H1 (cell line): ENCODE measurements at regions not wholly inside any gene's neighbourhood (a gene's known extent, or its start where the extent isn't known, plus 50 kb on each side); places are given as distances from the start of the nearest gene placed in this dataset.

ENCODE experiments used
- CTCF ChIA-PET: fragments of 300-600 bp; sonication (Branson Sonifier 250); formaldehyde crosslinking; loops from one replicate; lab custom pipeline; 2021; ENCODE audit not compliant: partially characterized antibody; lab: Charles Lee
- POLR2A ChIA-PET: fragments of 300-600 bp; sonication (Branson Sonifier 250); formaldehyde crosslinking; loops from one replicate; lab custom pipeline; 2021; ENCODE audit warnings: inconsistent platforms; ENCODE audit not compliant: partially characterized antibody; lab: Charles Lee
- DNase-seq, 2 experiments: peaks; one replicate each; pipeline versions ENCODE4 v3.0.0 to v3.0.0-alpha.2; 2010 to 2022; ENCODE audit warnings: low spot score in 2 of 2, low read depth in 1 of 2, mixed read lengths in 1 of 2
- FAIRE-seq: peaks from 2 replicates; lab custom pipeline; 2011; peaks lifted over from hg19 to GRCh38; lab: Jason Lieb, UNC
- H2AFZ ChIP-seq: 2 replicates; pipeline ENCODE4 v1.8.1; 2012; ENCODE audit warnings: low read length, inconsistent platforms
- H2AK5ac ChIP-seq: 2 replicates; pipeline ENCODE4 v1.6.1; 2013; ENCODE audit warnings: low read depth, low read length
- H2BK120ac ChIP-seq: replicated peaks from 2 replicates; pipeline ENCODE3; 2013; ENCODE audit warnings: low read depth, low read length, inconsistent platforms
- H2BK12ac ChIP-seq: 2 replicates; pipeline ENCODE4 v1.6.1; 2013; ENCODE audit warnings: low read depth, low read length
- H2BK15ac ChIP-seq: 2 replicates; pipeline ENCODE4 v1.6.1; 2013; ENCODE audit warnings: low read length
- H2BK20ac ChIP-seq: 2 replicates; pipeline ENCODE4 v1.6.1; 2013; ENCODE audit warnings: low read length
- H2BK5ac ChIP-seq: 2 replicates; pipeline ENCODE4 v1.6.1; 2013; ENCODE audit warnings: low read depth, low read length
- H3K14ac ChIP-seq: 2 replicates; pipeline ENCODE4 v1.6.1; 2013; ENCODE audit warnings: inconsistent platforms; ENCODE audit not compliant: insufficient read length
- H3K18ac ChIP-seq: 2 replicates; pipeline ENCODE4 v1.6.1; 2013; ENCODE audit warnings: low read length; ENCODE audit errors: extremely low read depth
- H3K23ac ChIP-seq: 2 replicates; pipeline ENCODE4 v1.6.1; 2013; ENCODE audit warnings: inconsistent platforms; ENCODE audit not compliant: insufficient read length
- H3K23me2 ChIP-seq: 2 replicates; pipeline ENCODE4 v1.6.1; 2013; ENCODE audit warnings: low read depth, low read length
- H3K27ac ChIP-seq: 2 replicates; pipeline ENCODE4 v1.6.1; 2011; ENCODE audit warnings: low read depth, low read length, inconsistent platforms
- H3K27me3 ChIP-seq, 4 experiments: replicated peaks in 1 of 4; 1 replicate in 1 of 4; 2 replicates in 3 of 4; pipeline versions ENCODE4 v1.6.1 to v1.8.1; 2011 to 2013; ENCODE audit warnings: low read length in 3 of 4, mild to moderate bottlenecking in 3 of 4, inconsistent platforms in 2 of 4, mixed read lengths in 2 of 4, moderate library complexity in 1 of 4; ENCODE audit not compliant: control insufficient read depth in 3 of 4, insufficient read depth in 3 of 4; ENCODE audit errors: extremely low read depth in 1 of 4
- H3K36me3 ChIP-seq, 4 experiments: 2 replicates each; pipeline versions ENCODE4 v1.6.1 to v1.8.1; 2011 to 2013; ENCODE audit warnings: mild to moderate bottlenecking in 4 of 4, low read length in 3 of 4, moderate library complexity in 2 of 4, control low read depth in 1 of 4, inconsistent platforms in 1 of 4; ENCODE audit not compliant: insufficient read depth in 4 of 4, control insufficient read depth in 2 of 4
- H3K4ac ChIP-seq: replicated peaks from 2 replicates; pipeline ENCODE3; 2013; ENCODE audit warnings: low read length, low read depth, mixed read lengths, inconsistent platforms; ENCODE audit not compliant: insufficient read length
- H3K4me1 ChIP-seq, 4 experiments: replicated peaks in 1 of 4; 1 replicate in 1 of 4; 2 replicates in 3 of 4; pipeline versions ENCODE4 v1.6.1 to v1.8.1; 2011 to 2013; ENCODE audit warnings: low read length in 3 of 4, inconsistent platforms in 2 of 4, mixed read lengths in 1 of 4; ENCODE audit not compliant: insufficient read depth in 4 of 4, control insufficient read depth in 3 of 4
- H3K4me2 ChIP-seq, 2 experiments: 2 replicates each; pipeline versions ENCODE4 v1.6.1 to v1.8.1; 2011 to 2013; ENCODE audit warnings: low read depth in 2 of 2, low read length in 2 of 2, control low read depth in 1 of 2, inconsistent platforms in 1 of 2, mild to moderate bottlenecking in 1 of 2; ENCODE audit not compliant: insufficient read depth in 1 of 2
- H3K4me3 ChIP-seq, 4 experiments: fragments of 200-600, 300-600 bp in 1 of 4; sonication (generic), shearing (Covaris generic), sonication (Bioruptor Twin) in 1 of 4; 2 replicates each; pipeline versions ENCODE4 v1.5.1 to v1.8.1; 2011 to 2016; ENCODE audit warnings: low read length in 4 of 4, low read depth in 3 of 4, control low read depth in 2 of 4, inconsistent platforms in 2 of 4, mild to moderate bottlenecking in 2 of 4, mixed read lengths in 1 of 4, moderate library complexity in 1 of 4; ENCODE audit not compliant: insufficient read depth in 2 of 4; ENCODE audit errors: extremely low read depth in 1 of 4
- H3K56ac ChIP-seq: replicated peaks from 2 replicates; pipeline ENCODE3; 2013; ENCODE audit warnings: low read depth, mild to moderate bottlenecking, mixed read lengths, low read length, inconsistent platforms; ENCODE audit not compliant: insufficient read length
- H3K79me1 ChIP-seq: 2 replicates; pipeline ENCODE4 v1.6.1; 2013; ENCODE audit warnings: low read depth, low read length, control low read depth
- H3K79me2 ChIP-seq, 2 experiments: 2 replicates each; pipeline versions ENCODE4 v1.6.1 to v1.8.1; 2012 to 2013; ENCODE audit warnings: low read length in 2 of 2, mild to moderate bottlenecking in 2 of 2, inconsistent platforms in 1 of 2; ENCODE audit not compliant: insufficient read depth in 2 of 2, control insufficient read depth in 1 of 2
- H3K9ac ChIP-seq, 4 experiments: replicated peaks in 1 of 4; 1 replicate in 1 of 4; 2 replicates in 3 of 4; pipeline versions ENCODE4 v1.6.1 to v1.8.1; 2011 to 2013; ENCODE audit warnings: low read depth in 3 of 4, low read length in 3 of 4, control low read depth in 2 of 4, mild to moderate bottlenecking in 2 of 4, moderate library complexity in 2 of 4, inconsistent platforms in 1 of 4; ENCODE audit errors: extremely low read depth in 1 of 4
- H3K9me3 ChIP-seq, 2 experiments: 2 replicates each; pipeline versions ENCODE4 v1.6.1 to v1.8.1; 2012 to 2013; ENCODE audit warnings: mild to moderate bottlenecking in 2 of 2, moderate library complexity in 2 of 2, control low read depth in 1 of 2, inconsistent platforms in 1 of 2, low read depth in 1 of 2, low read length in 1 of 2, mixed read lengths in 1 of 2; ENCODE audit not compliant: insufficient read depth in 2 of 2
- H4K20me1 ChIP-seq, 2 experiments: replicated peaks in 1 of 2; 2 replicates each; pipeline versions ENCODE3 to v1.8.1; 2011 to 2013; ENCODE audit warnings: inconsistent platforms in 2 of 2, low read length in 2 of 2, mild to moderate bottlenecking in 1 of 2; ENCODE audit not compliant: insufficient read depth in 2 of 2, control insufficient read depth in 1 of 2
- H4K5ac ChIP-seq: 2 replicates; pipeline ENCODE4 v1.6.1; 2013; ENCODE audit warnings: low read length, low read depth, mixed read lengths, inconsistent platforms; ENCODE audit not compliant: insufficient read length
- H4K8ac ChIP-seq: 2 replicates; pipeline ENCODE4 v1.8.0; 2013; ENCODE audit warnings: mild to moderate bottlenecking, moderate library complexity, low read length, inconsistent platforms; ENCODE audit not compliant: insufficient read depth; ENCODE audit errors: extremely low read depth
- H4K91ac ChIP-seq: replicated peaks from 2 replicates; pipeline ENCODE3; 2013; ENCODE audit warnings: low read length, mixed read lengths, inconsistent platforms; ENCODE audit not compliant: insufficient read length
- CREB1 ChIP-seq: IDR thresholded peaks from 2 replicates; pipeline ENCODE4 v1.6.1; 2012; ENCODE audit warnings: inconsistent platforms
- KDM4A ChIP-seq: IDR thresholded peaks from one replicate; pipeline ENCODE4 v1.7.1; 2012; ENCODE audit warnings: low read depth, mild to moderate bottlenecking, moderate library complexity, low read length, inconsistent platforms; ENCODE audit not compliant: severe bottlenecking
- RAD21 ChIP-seq, 2 experiments: IDR thresholded peaks in 1 of 2; conservative IDR thresholded peaks in 1 of 2; 2 replicates each; pipeline ENCODE4 v1.6.1; 2011; ENCODE audit warnings: low read depth in 2 of 2, low read length in 2 of 2, improper control_type of control experiment in 1 of 2, inconsistent platforms in 1 of 2, mild to moderate bottlenecking in 1 of 2, moderate library complexity in 1 of 2
- WGBS, 2 experiments: shearing (Covaris generic) in 1 of 2; methylation state at CpG; one replicate each; pipeline versions ENCODE4 v1.1.6 to v1.1.7; 2013 to 2015; ENCODE audit warnings: low lambda C conversion rate in 2 of 2, mixed read lengths in 2 of 2, inconsistent platforms in 1 of 2, low coverage in 1 of 2, missing lambda C conversion rate in 1 of 2; ENCODE audit not compliant: insufficient replicate concordance in 2 of 2, insufficient coverage in 1 of 2, insufficient read length in 1 of 2; ENCODE audit errors: extremely low coverage in 1 of 2, missing lambda C conversion rate in 1 of 2; 5-methylcytosine and 5-hydroxymethylcytosine counted together
- TF ChIP-seq, protein P1 (sequence below), 3 experiments: IDR thresholded peaks; 1 replicate in 2 of 3; 2 replicates in 1 of 3; pipeline versions ENCODE4 v1.5.1 to v1.6.1; 2011; ENCODE audit warnings: low read length in 3 of 3, mild to moderate bottlenecking in 3 of 3, inconsistent platforms in 2 of 3, low read depth in 1 of 3, moderate library complexity in 1 of 3; ENCODE audit not compliant: insufficient read depth in 1 of 3; ENCODE audit errors: control extremely low read depth in 1 of 3

DNA sequence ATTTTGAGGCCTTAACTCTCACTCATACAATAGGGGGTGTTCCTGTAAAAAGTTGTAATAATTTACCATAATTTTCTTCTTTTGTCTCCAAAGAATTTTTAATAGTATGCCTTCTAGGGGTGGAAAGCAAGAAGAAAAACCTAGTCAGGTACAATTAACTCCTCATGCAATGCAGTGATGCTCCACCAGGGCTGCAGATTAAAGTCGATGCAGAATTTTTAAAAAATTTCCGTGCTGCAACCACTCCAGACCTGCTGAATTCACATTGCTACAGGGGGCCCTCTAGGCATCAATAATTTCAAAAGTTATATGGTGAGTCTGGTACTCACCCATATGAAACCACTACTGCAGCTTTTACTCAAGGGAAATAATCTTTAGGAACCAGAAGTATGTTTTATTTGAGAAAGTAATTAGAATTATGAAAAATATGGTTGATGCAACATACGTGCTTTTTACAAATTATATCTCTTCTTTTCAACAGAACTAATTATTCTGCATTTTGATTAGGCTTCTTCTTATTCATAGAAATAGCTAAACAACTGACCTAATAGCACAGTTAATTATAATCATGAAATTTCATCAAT is 353.2 kb downstream of the BCAT1 start:
- Histone ChIP-seq H3K4me1 (peaks cover 0 to 3% (median 0%) of the 10 kb centered on the region in 4 experiments; a peak in 1 of 7 replicates), H3K79me2 (no peaks in the 10 kb centered on the region), H3K4me3 (no peak overlapping the region), H3K27me3 (no peaks in the 10 kb centered on the region), H2AFZ (no peak overlapping the region), H4K91ac (no peak overlapping the region), H2BK20ac (no peak overlapping the region), H3K14ac (no peak overlapping the region), H2BK15ac (no peak overlapping the region), H2BK5ac (no peak overlapping the region), H3K4ac (no peak overlapping the region), H4K20me1 (no peaks in the 10 kb centered on the region), H3K36me3 (no peaks in the 10 kb centered on the region), H3K23ac (no peak overlapping the region), H2AK5ac (no peak overlapping the region), H3K23me2 (no peaks in the 10 kb centered on the region), H3K9me3 (no peaks in the 10 kb centered on the region), H4K8ac (no peak overlapping the region), H3K56ac (no peak overlapping the region), H3K4me2 (no peak overlapping the region), H4K5ac (no peak overlapping the region), H3K18ac (no peak overlapping the region), H3K79me1 (no peaks in the 10 kb centered on the region), H2BK12ac (no peak overlapping the region), H3K27ac (no peak overlapping the region), H3K9ac (no peak overlapping the region), H2BK120ac (no peak overlapping the region)
- FAIRE-seq (peak; percentile 78), DNase-seq (no peak)
- peak; percentile 21 to 44; a peak in 3 of 4 replicates for TF ChIP-seq RAD21 (IDR thresholded peaks at IDR 0.05 in 1 of 2, conservative IDR thresholded peaks at IDR 0.05 in 1 of 2; ENCODE audit: low read depth in 2 of 2, low read length in 2 of 2)
- no peak for TF ChIP-seq KDM4A
- TF ChIP-seq, protein P1, sequence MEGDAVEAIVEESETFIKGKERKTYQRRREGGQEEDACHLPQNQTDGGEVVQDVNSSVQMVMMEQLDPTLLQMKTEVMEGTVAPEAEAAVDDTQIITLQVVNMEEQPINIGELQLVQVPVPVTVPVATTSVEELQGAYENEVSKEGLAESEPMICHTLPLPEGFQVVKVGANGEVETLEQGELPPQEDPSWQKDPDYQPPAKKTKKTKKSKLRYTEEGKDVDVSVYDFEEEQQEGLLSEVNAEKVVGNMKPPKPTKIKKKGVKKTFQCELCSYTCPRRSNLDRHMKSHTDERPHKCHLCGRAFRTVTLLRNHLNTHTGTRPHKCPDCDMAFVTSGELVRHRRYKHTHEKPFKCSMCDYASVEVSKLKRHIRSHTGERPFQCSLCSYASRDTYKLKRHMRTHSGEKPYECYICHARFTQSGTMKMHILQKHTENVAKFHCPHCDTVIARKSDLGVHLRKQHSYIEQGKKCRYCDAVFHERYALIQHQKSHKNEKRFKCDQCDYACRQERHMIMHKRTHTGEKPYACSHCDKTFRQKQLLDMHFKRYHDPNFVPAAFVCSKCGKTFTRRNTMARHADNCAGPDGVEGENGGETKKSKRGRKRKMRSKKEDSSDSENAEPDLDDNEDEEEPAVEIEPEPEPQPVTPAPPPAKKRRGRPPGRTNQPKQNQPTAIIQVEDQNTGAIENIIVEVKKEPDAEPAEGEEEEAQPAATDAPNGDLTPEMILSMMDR (IDR thresholded peaks at IDR 0.05; ENCODE audit: control extremely low read depth in 1 of 3, insufficient read depth in 1 of 3, low read depth in 1 of 3, low read length in 3 of 3) = peak in 2 of 3 experiments; percentile 42 to 54; a peak in 3 of 4 replicates
- no peak for TF ChIP-seq CREB1
- POLR2A ChIA-PET = no interaction called here
- CTCF ChIA-PET = interaction anchor here (0.7 to 1.4 kb wide), 15 partner anchors 11 to 1091 kb away, joined by 3 to 7 read pairs (median 3); no protein-coding TSS in a partner anchor
- 77% methylated on average over 3 of the region's 3 CpGs; no CpG with 5 or more reads in 1 of the 2 experiments for WGBS, 2 experiments
